ENCODE measurements at regions not wholly inside any gene's neighbourhood (a gene's known extent, or its start where the extent isn't known, plus 50 kb on each side); places are given as distances from the start of the nearest gene placed in this dataset.

- no peak for DNase-seq (ENCODE audit: low spot score)
These were observed 133.1 kb downstream of the IQUB start for GRCh38 chr7:123401295-123401694.

DNA sequence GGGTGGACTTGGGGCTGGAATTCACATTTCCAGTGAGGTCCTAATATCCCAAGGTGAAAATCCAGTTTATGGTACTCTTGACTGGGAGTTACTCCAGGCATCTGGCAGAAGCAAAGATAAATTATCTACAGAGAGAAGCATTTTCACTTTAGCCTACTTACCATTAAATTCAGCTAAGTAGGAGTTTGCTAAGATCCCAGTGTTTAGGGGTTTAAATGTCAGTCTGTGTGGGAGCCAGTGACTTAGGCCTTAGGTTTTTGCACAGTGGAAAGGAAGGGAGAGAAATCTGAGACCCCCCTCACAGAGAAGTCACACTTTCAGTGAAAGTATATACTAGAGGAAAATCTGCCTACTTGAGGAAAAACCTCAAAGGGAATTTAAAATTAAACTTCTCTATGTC, 134.2 kb downstream of the IQUB start:
- DNase-seq (ENCODE audit: low spot score) = no peak

- DNase-seq (ENCODE audit: low spot score) = no peak
These were observed 135.5 kb downstream of the IQUB start for GRCh38 chr7:123398921-123399320.

- no peak for DNase-seq (ENCODE audit: low spot score)
These were observed 136.6 kb downstream of the IQUB start for GRCh38 chr7:123397746-123398338.

GRCh38 chr7:123393623-123394022, 140.8 kb downstream of the IQUB start:
- DNase-seq (ENCODE audit: low spot score) = no peak

DNA sequence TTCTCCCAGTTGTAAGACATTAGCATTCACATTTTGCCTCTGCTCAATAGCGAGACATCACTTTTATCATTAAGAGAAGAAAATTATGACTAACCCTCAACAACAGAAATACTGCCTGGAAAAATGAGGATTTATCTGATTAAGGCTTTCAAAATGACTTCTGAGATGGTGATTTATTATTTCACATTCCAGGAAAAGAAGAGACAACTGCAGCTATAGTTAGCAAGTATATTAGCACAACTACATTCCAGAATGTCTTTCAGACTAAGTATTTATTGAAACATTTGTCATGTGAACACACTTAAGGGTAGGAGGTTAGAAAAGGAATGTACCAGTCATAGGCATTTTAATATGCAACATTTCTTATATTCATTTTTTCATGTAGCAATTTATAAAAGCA, 162.0 kb downstream of the IQUB start:
- DNase-seq (ENCODE audit: low spot score) = no peak

GRCh38 chr7:123367484-123368122, 166.8 kb downstream of the IQUB start:
- DNase-seq (ENCODE audit: low spot score) = peak; percentile 53

DNA sequence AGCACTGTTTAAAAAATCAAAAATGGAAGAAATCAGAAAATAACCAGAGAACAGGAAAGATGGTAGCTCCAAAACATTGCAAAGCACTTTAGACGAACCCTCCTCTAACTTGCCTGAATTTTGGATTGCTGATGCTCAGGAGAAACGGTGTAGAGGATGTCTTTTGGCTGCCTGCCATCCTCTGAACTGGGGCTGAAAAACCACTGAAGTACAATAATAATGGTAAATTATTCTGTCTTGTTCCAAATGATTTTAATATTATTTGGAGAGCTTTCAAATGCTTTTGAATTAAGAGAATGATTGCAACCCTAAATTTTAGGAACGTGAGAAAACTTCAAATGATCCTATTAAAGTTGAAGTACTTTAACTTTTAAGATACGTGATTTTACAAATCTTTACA, 167.3 kb upstream of the SLC13A1 start:
- DNase-seq (ENCODE audit: low spot score) = no peak

- DNase-seq (ENCODE audit: low spot score) = no peak
These were observed 166.9 kb upstream of the SLC13A1 start for GRCh38 chr7:123366626-123367025.

DNA sequence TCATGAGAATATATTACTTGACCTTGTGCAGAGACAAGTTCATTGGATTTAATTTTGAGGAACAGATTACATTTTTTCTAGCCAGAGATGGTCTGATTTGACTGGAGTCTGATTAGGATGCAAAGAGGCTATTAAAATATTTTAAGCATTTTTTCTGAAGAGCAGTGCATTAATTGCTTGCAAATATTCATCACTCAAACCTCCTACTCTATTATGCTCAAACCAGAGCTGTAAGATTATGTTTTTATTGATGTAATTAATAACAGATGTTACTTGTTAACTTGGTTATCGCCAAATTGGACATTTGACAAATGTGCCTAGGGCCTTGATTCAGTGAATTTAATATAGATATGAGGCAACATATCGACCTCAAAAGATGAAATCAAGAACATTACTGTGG, 160.9 kb upstream of the SLC13A1 start:
- DNase-seq (ENCODE audit: low spot score) = no peak

DNA sequence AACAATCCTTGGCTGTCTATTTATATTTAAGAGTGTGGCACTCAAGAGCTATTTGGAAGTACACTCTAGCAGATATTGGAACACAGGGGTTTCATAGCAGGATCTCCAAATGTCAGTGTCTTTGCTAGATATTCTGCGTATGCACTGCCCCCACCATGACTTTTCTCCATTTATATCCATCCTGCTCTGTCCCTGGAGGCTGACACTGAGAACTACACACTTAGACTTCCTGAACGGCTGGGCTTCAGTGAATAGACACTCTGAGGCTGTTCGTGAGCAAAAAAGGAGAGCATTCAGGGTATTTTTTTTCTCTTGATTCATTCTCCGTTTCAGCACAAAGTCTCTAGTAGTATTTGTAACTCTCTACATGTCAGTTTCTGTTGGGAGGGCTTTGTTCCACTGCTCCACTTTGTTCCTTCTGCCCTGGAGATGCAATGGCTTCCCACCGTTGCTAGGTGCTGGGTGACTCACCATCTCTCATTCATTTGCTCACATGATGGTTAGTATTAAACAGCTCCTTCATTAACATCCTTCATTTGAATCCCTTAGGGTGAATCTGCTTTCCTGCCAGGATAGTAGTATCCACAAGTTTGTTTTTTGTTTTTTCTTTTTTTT, 155.9 kb upstream of the SLC13A1 start:
- no peak for DNase-seq (ENCODE audit: low spot score)

DNA sequence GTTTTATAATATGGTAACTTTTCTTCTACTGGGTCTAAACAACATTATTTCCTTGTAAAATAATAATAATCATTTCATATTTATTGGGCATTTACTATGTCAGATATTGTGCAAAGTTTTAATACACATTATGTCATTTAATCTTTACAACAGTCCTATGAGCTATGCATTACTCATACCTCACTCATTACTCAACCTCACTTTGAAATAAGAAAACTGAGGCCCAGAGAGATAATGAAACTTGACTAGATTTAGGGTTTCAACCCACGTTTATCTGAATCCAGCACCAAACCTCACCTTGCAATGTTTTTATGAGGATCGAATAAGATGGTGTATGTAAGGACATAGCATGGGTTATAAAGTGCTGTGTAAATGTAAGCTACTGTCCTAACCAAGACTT, 153.2 kb upstream of the SLC13A1 start:
- no peak for DNase-seq (ENCODE audit: low spot score)

DNA sequence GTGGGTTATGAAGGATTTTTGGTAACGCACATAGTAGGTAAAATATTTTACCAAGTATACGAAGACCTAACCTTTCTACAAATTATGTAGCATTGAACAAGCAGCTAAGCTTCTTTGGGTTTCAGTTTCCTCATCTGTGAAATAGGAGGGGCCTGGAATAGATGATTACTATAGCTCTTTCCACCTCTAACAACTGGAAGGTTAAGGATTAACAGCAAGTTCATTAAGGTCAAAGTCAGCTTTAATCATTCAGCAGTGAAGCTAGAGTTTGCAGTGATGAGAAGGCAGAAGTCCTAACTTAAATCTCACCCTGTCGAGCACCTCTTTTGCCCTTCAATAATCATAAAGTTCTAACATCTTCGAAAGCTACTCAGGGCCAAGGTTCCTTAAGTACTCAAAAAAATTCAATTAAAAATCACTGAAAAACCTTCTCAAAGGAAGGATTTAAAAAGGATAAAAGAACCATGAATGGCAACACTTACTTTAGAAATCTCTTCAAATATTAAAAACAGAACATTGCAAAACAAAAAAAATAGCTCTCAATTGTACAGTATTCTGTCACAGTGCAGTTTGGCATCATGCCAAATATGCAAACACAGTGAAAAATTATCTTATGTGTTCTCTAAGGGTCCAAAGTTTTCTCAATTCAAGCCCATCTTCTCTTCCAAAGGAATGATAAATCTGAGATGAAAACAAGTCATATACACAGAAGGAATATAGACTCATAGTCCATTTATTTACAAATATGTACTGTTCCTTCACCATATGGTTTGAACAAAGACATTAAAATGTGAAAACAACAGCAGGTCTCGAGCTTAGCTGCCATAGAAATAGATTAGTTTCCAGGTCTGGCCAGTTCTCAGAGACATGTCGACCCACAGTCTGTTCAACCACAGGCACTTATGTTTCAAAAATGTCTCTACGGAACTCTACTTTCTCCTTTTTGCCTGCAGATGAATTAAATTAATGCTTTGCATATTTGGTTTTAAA, 152.0 kb upstream of the SLC13A1 start:
- DNase-seq (ENCODE audit: low spot score) = no peak

DNA sequence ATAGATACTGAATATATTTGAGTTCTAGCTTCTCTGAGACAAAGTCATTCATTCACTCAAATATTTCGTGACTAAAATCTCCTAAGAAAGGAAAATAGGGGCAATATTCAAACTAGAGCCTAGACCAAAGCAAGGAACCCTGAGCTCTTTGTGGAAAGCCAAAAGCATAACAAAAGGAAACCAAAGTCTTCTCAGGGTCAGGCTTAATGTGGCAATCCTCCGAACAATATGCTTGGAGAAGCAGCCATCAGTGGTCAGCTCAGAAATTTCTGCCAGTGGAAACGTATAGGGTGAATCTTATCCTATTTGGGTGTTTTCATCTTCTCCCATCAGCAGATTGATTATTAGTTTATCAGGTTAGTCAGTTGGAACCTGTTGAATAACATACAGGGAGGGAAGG, 151.3 kb upstream of the SLC13A1 start:
- DNase-seq (ENCODE audit: low spot score) = no peak

DNA sequence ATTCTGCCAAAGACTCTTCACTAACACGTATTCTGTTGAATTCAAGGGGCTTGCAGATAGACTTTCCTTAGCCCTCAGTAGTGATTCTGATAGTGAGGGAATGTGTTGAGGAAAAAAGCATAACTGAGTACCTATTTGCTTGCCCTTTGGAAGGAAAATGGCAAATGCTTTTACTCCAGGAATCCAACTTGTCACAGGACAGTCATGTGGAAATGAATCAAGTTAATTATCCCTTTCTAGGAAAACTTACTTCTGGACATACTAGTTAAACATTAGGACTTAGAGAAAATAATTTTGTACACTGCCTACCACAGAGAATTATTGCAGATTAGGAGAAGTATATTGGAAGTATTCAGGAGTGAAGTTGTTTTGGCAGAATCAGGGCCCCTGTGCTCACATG, 148.9 kb upstream of the SLC13A1 start:
- no peak for DNase-seq (ENCODE audit: low spot score)

DNA sequence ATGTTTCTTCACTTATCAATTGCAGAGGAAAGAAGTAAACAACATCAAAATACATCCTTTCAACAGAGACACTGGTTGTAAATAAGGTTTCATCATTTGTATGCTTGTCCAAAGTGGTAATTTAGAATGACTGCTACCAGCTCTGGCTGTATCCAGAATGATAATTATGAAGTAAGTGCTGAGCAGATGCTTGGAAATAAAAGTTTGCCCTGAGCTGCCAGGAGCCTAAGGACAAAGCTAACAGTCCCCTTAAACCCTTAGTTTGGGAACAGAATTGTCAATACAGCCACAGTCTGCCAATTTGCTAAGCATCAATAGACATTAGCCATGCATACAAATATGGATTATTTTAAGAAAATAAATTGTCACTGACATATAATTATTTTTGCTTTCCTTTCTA, 147.0 kb upstream of the SLC13A1 start:
- DNase-seq (ENCODE audit: low spot score) = no peak

DNA sequence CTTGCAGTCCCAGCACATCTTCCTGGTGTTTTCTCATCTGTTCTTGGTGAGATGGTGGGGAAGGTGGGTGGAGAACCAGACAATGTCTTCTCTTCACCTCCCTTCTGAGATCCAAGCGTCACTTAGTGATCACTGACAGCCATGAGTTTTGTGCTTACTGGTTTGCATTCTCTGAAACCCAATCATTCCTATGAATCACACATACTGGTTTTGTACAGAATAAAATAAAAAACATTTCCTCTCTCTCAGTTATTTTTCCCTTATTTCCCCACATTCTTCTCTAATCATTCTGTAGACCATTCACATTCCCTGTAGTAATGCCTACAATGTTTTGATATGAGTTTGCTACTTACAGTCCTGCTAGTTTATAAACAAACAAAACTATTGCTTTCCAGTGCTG, 143.8 kb upstream of the SLC13A1 start:
- DNase-seq (ENCODE audit: low spot score) = no peak

DNA sequence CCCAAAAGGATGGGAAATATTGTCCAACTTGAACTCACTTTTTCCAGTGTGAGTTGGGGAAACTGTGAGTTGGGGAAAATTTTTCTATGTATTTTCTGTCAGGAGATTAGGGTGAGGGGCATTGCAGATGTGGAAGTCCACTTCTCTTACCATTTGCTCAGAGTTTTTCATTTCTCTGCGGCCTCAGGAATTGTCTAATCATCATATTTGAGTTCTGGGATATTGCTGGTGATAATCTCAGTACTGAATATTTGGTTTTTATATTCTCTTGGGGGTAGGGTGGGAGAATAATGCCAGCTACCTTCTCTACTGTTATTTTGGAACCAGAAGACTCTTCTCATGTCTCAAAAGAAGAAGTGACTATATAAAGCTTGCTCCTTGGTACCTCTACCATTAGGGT, 141.3 kb upstream of the SLC13A1 start:
- DNase-seq (ENCODE audit: low spot score) = no peak

GRCh38 chr7:123338688-123339087, 138.9 kb upstream of the SLC13A1 start:
- DNase-seq (ENCODE audit: low spot score) = no peak

GRCh38 chr7:123329988-123330643, 130.3 kb upstream of the SLC13A1 start:
- no peak for DNase-seq (ENCODE audit: low spot score)

DNA sequence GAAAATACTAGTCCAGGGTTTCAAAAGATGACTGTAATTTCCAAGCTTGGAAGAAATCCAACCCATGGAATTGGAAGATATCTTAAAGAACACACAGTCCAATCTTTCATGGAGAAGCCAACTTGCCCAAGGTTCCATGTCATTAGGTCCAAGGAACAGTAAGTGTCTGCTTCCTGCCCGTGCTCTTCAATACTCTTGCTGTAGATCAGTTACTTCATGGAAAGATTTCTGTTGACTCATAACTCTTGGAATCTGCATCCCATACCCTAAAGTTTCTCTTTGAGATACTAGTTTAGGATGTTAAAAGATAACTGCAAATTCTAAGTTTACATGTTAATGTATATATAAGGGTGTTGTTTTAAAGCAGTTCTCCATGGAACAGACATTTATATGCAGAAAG, 127.9 kb upstream of the SLC13A1 start:
- DNase-seq (ENCODE audit: low spot score) = no peak

DNA sequence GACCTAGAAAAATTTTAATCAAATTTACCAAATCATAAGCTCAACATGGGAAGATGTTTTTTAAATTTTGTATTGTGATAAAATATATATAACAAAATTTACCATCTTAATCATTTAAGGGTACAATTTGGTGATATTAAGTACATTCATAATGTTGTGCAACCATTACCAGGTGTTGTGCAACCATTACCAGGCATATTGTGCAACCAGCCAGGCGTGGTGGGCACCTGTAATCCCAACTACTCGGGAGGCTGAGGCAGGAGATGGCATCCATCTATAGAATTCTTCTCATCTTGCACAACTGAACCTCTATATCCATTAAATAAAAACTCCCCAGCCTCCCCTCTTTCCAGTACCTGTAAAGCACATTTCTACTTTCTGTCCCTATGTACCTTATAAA, 124.5 kb upstream of the SLC13A1 start:
- DNase-seq (ENCODE audit: low spot score) = no peak
